H1 (cell line): ENCODE measurements at regions not wholly inside any gene's neighbourhood (a gene's known extent, or its start where the extent isn't known, plus 50 kb on each side); places are given as distances from the start of the nearest gene placed in this dataset.
A peak's percentile ranks its signal among the peaks of the same experiment; 100 is the strongest.

Experiments
- CTCF ChIA-PET: fragments of 300-600 bp; sonication (Branson Sonifier 250); formaldehyde crosslinking; loops from one replicate; lab custom pipeline; 2021; ENCODE audit not compliant: partially characterized antibody; lab: Charles Lee
- POLR2A ChIA-PET: fragments of 300-600 bp; sonication (Branson Sonifier 250); formaldehyde crosslinking; loops from one replicate; lab custom pipeline; 2021; ENCODE audit warnings: inconsistent platforms; ENCODE audit not compliant: partially characterized antibody; lab: Charles Lee
- DNase-seq, 2 experiments: peaks; one replicate each; pipeline versions ENCODE4 v3.0.0 to v3.0.0-alpha.2; 2010 to 2022; ENCODE audit warnings: low spot score in 2 of 2, low read depth in 1 of 2, mixed read lengths in 1 of 2
- FAIRE-seq: peaks from 2 replicates; lab custom pipeline; 2011; peaks lifted over from hg19 to GRCh38; lab: Jason Lieb, UNC
- H2AFZ ChIP-seq: 2 replicates; pipeline ENCODE4 v1.8.1; 2012; ENCODE audit warnings: low read length, inconsistent platforms
- H2AK5ac ChIP-seq: 2 replicates; pipeline ENCODE4 v1.6.1; 2013; ENCODE audit warnings: low read depth, low read length
- H2BK120ac ChIP-seq: replicated peaks from 2 replicates; pipeline ENCODE3; 2013; ENCODE audit warnings: low read depth, low read length, inconsistent platforms
- H2BK12ac ChIP-seq: 2 replicates; pipeline ENCODE4 v1.6.1; 2013; ENCODE audit warnings: low read depth, low read length
- H2BK15ac ChIP-seq: 2 replicates; pipeline ENCODE4 v1.6.1; 2013; ENCODE audit warnings: low read length
- H2BK20ac ChIP-seq: 2 replicates; pipeline ENCODE4 v1.6.1; 2013; ENCODE audit warnings: low read length
- H2BK5ac ChIP-seq: 2 replicates; pipeline ENCODE4 v1.6.1; 2013; ENCODE audit warnings: low read depth, low read length
- H3K14ac ChIP-seq: 2 replicates; pipeline ENCODE4 v1.6.1; 2013; ENCODE audit warnings: inconsistent platforms; ENCODE audit not compliant: insufficient read length
- H3K18ac ChIP-seq: 2 replicates; pipeline ENCODE4 v1.6.1; 2013; ENCODE audit warnings: low read length; ENCODE audit errors: extremely low read depth
- H3K23ac ChIP-seq: 2 replicates; pipeline ENCODE4 v1.6.1; 2013; ENCODE audit warnings: inconsistent platforms; ENCODE audit not compliant: insufficient read length
- H3K23me2 ChIP-seq: 2 replicates; pipeline ENCODE4 v1.6.1; 2013; ENCODE audit warnings: low read depth, low read length
- H3K27ac ChIP-seq: 2 replicates; pipeline ENCODE4 v1.6.1; 2011; ENCODE audit warnings: low read depth, low read length, inconsistent platforms
- H3K27me3 ChIP-seq, 4 experiments: replicated peaks in 1 of 4; 1 replicate in 1 of 4; 2 replicates in 3 of 4; pipeline versions ENCODE4 v1.6.1 to v1.8.1; 2011 to 2013; ENCODE audit warnings: low read length in 3 of 4, mild to moderate bottlenecking in 3 of 4, inconsistent platforms in 2 of 4, mixed read lengths in 2 of 4, moderate library complexity in 1 of 4; ENCODE audit not compliant: control insufficient read depth in 3 of 4, insufficient read depth in 3 of 4; ENCODE audit errors: extremely low read depth in 1 of 4
- H3K36me3 ChIP-seq, 4 experiments: 2 replicates each; pipeline versions ENCODE4 v1.6.1 to v1.8.1; 2011 to 2013; ENCODE audit warnings: mild to moderate bottlenecking in 4 of 4, low read length in 3 of 4, moderate library complexity in 2 of 4, control low read depth in 1 of 4, inconsistent platforms in 1 of 4; ENCODE audit not compliant: insufficient read depth in 4 of 4, control insufficient read depth in 2 of 4
- H3K4ac ChIP-seq: replicated peaks from 2 replicates; pipeline ENCODE3; 2013; ENCODE audit warnings: low read length, low read depth, mixed read lengths, inconsistent platforms; ENCODE audit not compliant: insufficient read length
- H3K4me1 ChIP-seq, 4 experiments: replicated peaks in 1 of 4; 1 replicate in 1 of 4; 2 replicates in 3 of 4; pipeline versions ENCODE4 v1.6.1 to v1.8.1; 2011 to 2013; ENCODE audit warnings: low read length in 3 of 4, inconsistent platforms in 2 of 4, mixed read lengths in 1 of 4; ENCODE audit not compliant: insufficient read depth in 4 of 4, control insufficient read depth in 3 of 4
- H3K4me2 ChIP-seq, 2 experiments: 2 replicates each; pipeline versions ENCODE4 v1.6.1 to v1.8.1; 2011 to 2013; ENCODE audit warnings: low read depth in 2 of 2, low read length in 2 of 2, control low read depth in 1 of 2, inconsistent platforms in 1 of 2, mild to moderate bottlenecking in 1 of 2; ENCODE audit not compliant: insufficient read depth in 1 of 2
- H3K4me3 ChIP-seq, 4 experiments: fragments of 200-600, 300-600 bp in 1 of 4; sonication (generic), shearing (Covaris generic), sonication (Bioruptor Twin) in 1 of 4; 2 replicates each; pipeline versions ENCODE4 v1.5.1 to v1.8.1; 2011 to 2016; ENCODE audit warnings: low read length in 4 of 4, low read depth in 3 of 4, control low read depth in 2 of 4, inconsistent platforms in 2 of 4, mild to moderate bottlenecking in 2 of 4, mixed read lengths in 1 of 4, moderate library complexity in 1 of 4; ENCODE audit not compliant: insufficient read depth in 2 of 4; ENCODE audit errors: extremely low read depth in 1 of 4
- H3K56ac ChIP-seq: replicated peaks from 2 replicates; pipeline ENCODE3; 2013; ENCODE audit warnings: low read depth, mild to moderate bottlenecking, mixed read lengths, low read length, inconsistent platforms; ENCODE audit not compliant: insufficient read length
- H3K79me1 ChIP-seq: 2 replicates; pipeline ENCODE4 v1.6.1; 2013; ENCODE audit warnings: low read depth, low read length, control low read depth
- H3K79me2 ChIP-seq, 2 experiments: 2 replicates each; pipeline versions ENCODE4 v1.6.1 to v1.8.1; 2012 to 2013; ENCODE audit warnings: low read length in 2 of 2, mild to moderate bottlenecking in 2 of 2, inconsistent platforms in 1 of 2; ENCODE audit not compliant: insufficient read depth in 2 of 2, control insufficient read depth in 1 of 2
- H3K9ac ChIP-seq, 4 experiments: replicated peaks in 1 of 4; 1 replicate in 1 of 4; 2 replicates in 3 of 4; pipeline versions ENCODE4 v1.6.1 to v1.8.1; 2011 to 2013; ENCODE audit warnings: low read depth in 3 of 4, low read length in 3 of 4, control low read depth in 2 of 4, mild to moderate bottlenecking in 2 of 4, moderate library complexity in 2 of 4, inconsistent platforms in 1 of 4; ENCODE audit errors: extremely low read depth in 1 of 4
- H3K9me3 ChIP-seq, 2 experiments: 2 replicates each; pipeline versions ENCODE4 v1.6.1 to v1.8.1; 2012 to 2013; ENCODE audit warnings: mild to moderate bottlenecking in 2 of 2, moderate library complexity in 2 of 2, control low read depth in 1 of 2, inconsistent platforms in 1 of 2, low read depth in 1 of 2, low read length in 1 of 2, mixed read lengths in 1 of 2; ENCODE audit not compliant: insufficient read depth in 2 of 2
- H4K20me1 ChIP-seq, 2 experiments: replicated peaks in 1 of 2; 2 replicates each; pipeline versions ENCODE3 to v1.8.1; 2011 to 2013; ENCODE audit warnings: inconsistent platforms in 2 of 2, low read length in 2 of 2, mild to moderate bottlenecking in 1 of 2; ENCODE audit not compliant: insufficient read depth in 2 of 2, control insufficient read depth in 1 of 2
- H4K5ac ChIP-seq: 2 replicates; pipeline ENCODE4 v1.6.1; 2013; ENCODE audit warnings: low read length, low read depth, mixed read lengths, inconsistent platforms; ENCODE audit not compliant: insufficient read length
- H4K8ac ChIP-seq: 2 replicates; pipeline ENCODE4 v1.8.0; 2013; ENCODE audit warnings: mild to moderate bottlenecking, moderate library complexity, low read length, inconsistent platforms; ENCODE audit not compliant: insufficient read depth; ENCODE audit errors: extremely low read depth
- H4K91ac ChIP-seq: replicated peaks from 2 replicates; pipeline ENCODE3; 2013; ENCODE audit warnings: low read length, mixed read lengths, inconsistent platforms; ENCODE audit not compliant: insufficient read length
- BACH1 ChIP-seq: IDR thresholded peaks from 2 replicates; pipeline ENCODE4 v1.6.1; 2012; ENCODE audit warnings: low read length, improper control_type of control experiment
- CTBP2 ChIP-seq: IDR thresholded peaks from 2 replicates; pipeline ENCODE4 v1.7.0; 2011; ENCODE audit warnings: borderline replicate concordance, mild to moderate bottlenecking, moderate library complexity, mixed read lengths, low read length; ENCODE audit not compliant: insufficient read depth, insufficient read length
- GABPA ChIP-seq: IDR thresholded peaks from 2 replicates; pipeline ENCODE4 v1.6.1; 2011; ENCODE audit warnings: mild to moderate bottlenecking, low read length, moderate library complexity, borderline replicate concordance; ENCODE audit not compliant: insufficient read depth
- WGBS, 2 experiments: shearing (Covaris generic) in 1 of 2; methylation state at CpG; one replicate each; pipeline versions ENCODE4 v1.1.6 to v1.1.7; 2013 to 2015; ENCODE audit warnings: low lambda C conversion rate in 2 of 2, mixed read lengths in 2 of 2, inconsistent platforms in 1 of 2, low coverage in 1 of 2, missing lambda C conversion rate in 1 of 2; ENCODE audit not compliant: insufficient replicate concordance in 2 of 2, insufficient coverage in 1 of 2, insufficient read length in 1 of 2; ENCODE audit errors: extremely low coverage in 1 of 2, missing lambda C conversion rate in 1 of 2; 5-methylcytosine and 5-hydroxymethylcytosine counted together

DNA sequence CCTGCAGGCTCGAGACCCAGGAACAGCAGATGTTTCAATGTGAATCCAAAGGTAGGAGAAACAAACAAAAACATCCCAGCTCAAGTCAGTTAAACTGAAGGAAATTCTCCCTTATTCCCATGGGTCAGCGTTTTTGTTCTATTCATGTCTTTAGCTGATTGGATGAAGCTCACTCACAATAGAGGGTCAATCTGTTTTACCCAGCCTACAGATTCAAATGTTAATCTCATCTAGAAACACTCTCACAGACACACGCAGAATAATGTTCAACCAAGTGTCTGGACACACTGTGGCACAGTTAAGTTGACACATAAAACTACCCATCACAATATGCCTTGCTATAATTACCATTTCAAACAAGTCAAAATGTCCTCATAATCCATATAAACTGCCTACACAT is 180.6 kb upstream of the CDH8 start:
- H3K27ac ChIP-seq = no peak overlapping the region
- H3K9me3 ChIP-seq = no peaks in the 10 kb centered on the region
- no peak overlapping the region for H3K4ac ChIP-seq
- H3K56ac ChIP-seq = no peak overlapping the region
- DNase-seq = no peak
- no peak overlapping the region for H2BK5ac ChIP-seq
- H3K36me3 ChIP-seq = no peaks in the 10 kb centered on the region
- no peak overlapping the region for H4K91ac ChIP-seq
- H3K27me3 ChIP-seq = no peaks in the 10 kb centered on the region
- H3K4me1 ChIP-seq = no peaks in the 10 kb centered on the region
- TF ChIP-seq BACH1 = no peak
- no peak for TF ChIP-seq CTBP2
- TF ChIP-seq GABPA = no peak
- TF ChIP-seq, all 59 proteins: peak for 0
- no peaks in the 10 kb centered on the region; the same call in 1 of the 2 replicates for H3K23me2 ChIP-seq
- no peak overlapping the region for H3K4me2 ChIP-seq
- H2AK5ac ChIP-seq = no peak overlapping the region
- no peak overlapping the region for H2BK12ac ChIP-seq
- no peaks in the 10 kb centered on the region for H4K20me1 ChIP-seq
- H3K79me1 ChIP-seq = no peaks in the 10 kb centered on the region
- H4K8ac ChIP-seq = no peak overlapping the region
- CTCF ChIA-PET = interaction anchor here (0.6 to 5.3 kb wide), 3 partner anchors 13 to 27 kb away, joined by 4 to 36 read pairs (median 36); no protein-coding TSS in a partner anchor
- no peak overlapping the region for H3K18ac ChIP-seq
- no peak overlapping the region for H2BK15ac ChIP-seq
- H3K23ac ChIP-seq = no peak overlapping the region
- H2BK20ac ChIP-seq = no peak overlapping the region
- FAIRE-seq = no peak
- H3K14ac ChIP-seq = no peak overlapping the region
- WGBS, 2 experiments = 87% methylated on average over 3 of the region's 3 CpGs; no CpG with 5 or more reads in 1 of the 2 experiments
- H3K79me2 ChIP-seq = no peaks in the 10 kb centered on the region
- POLR2A ChIA-PET = no interaction called here
- H2BK120ac ChIP-seq = no peak overlapping the region
- no peak overlapping the region for H3K4me3 ChIP-seq
- H3K9ac ChIP-seq = no peak overlapping the region
- no peak overlapping the region for H4K5ac ChIP-seq
- peak overlapping the region; percentile 40; the same call in 1 of the 2 replicates for H2AFZ ChIP-seq
